ENCODE measurements at regions not wholly inside any gene's neighbourhood (a gene's known extent, or its start where the extent isn't known, plus 50 kb on each side); places are given as distances from the start of the nearest gene placed in this dataset.
"Not testable (repeated sequence)": the region's sequence is repeated elsewhere in the genome, so short reads cannot be mapped to it uniquely, and the experiment has no call there.

GRCh38 chr9:81824802-81825730, 103.2 kb upstream of the SPATA31D4 start:
- H3K4me3 Mint-ChIP-seq = no peak overlapping the region
- no peaks in the 10 kb centered on the region for H3K27me3 Mint-ChIP-seq
- no peak overlapping the region for H3K27ac Mint-ChIP-seq
- no peaks in the 10 kb centered on the region for H3K9me3 Mint-ChIP-seq
- no peaks in the 10 kb centered on the region for H3K4me1 Mint-ChIP-seq
- no peak for ATAC-seq
- no peak for DNase-seq

- H3K4me3 Mint-ChIP-seq = no peak overlapping the region
- no peak for ATAC-seq
- no peaks in the 10 kb centered on the region for H3K27me3 Mint-ChIP-seq
- no peaks in the 10 kb centered on the region for H3K9me3 Mint-ChIP-seq
- H3K4me1 Mint-ChIP-seq = no peaks in the 10 kb centered on the region
- DNase-seq = no peak
- no peak overlapping the region for H3K27ac Mint-ChIP-seq
Observed at GRCh38 chr9:81825846-81826516, 102.2 kb upstream of the SPATA31D4 start.

GRCh38 chr9:81826517-81826906, 101.7 kb upstream of the SPATA31D4 start:
- ATAC-seq (no peak), DNase-seq (no peak)
- no peak overlapping the region for H3K27ac Mint-ChIP-seq
- H3K27me3 Mint-ChIP-seq = no peaks in the 10 kb centered on the region
- no peaks in the 10 kb centered on the region for H3K4me1 Mint-ChIP-seq
- no peaks in the 10 kb centered on the region for H3K9me3 Mint-ChIP-seq
- H3K4me3 Mint-ChIP-seq = no peak overlapping the region

GRCh38 chr9:81827616-81828296, 100.5 kb upstream of the SPATA31D4 start:
- no peak for ATAC-seq
- no peak overlapping the region for H3K4me3 Mint-ChIP-seq
- no peaks in the 10 kb centered on the region for H3K27me3 Mint-ChIP-seq
- no peak overlapping the region for H3K27ac Mint-ChIP-seq
- no peaks in the 10 kb centered on the region for H3K4me1 Mint-ChIP-seq
- no peaks in the 10 kb centered on the region for H3K9me3 Mint-ChIP-seq
- DNase-seq = no peak

GRCh38 chr9:81829195-81829882, 98.9 kb upstream of the SPATA31D4 start:
- no peaks in the 10 kb centered on the region for H3K4me1 Mint-ChIP-seq
- H3K4me3 Mint-ChIP-seq = no peak overlapping the region
- no peaks in the 10 kb centered on the region for H3K27me3 Mint-ChIP-seq
- DNase-seq = no peak
- peak overlapping the region in 1 of 2 donors; percentile 31 for H3K27ac Mint-ChIP-seq
- H3K9me3 Mint-ChIP-seq = no peaks in the 10 kb centered on the region
- ATAC-seq = no peak

- not testable (repeated sequence) for H3K4me3 Mint-ChIP-seq, DNase-seq, H3K9me3 Mint-ChIP-seq, H3K27ac Mint-ChIP-seq, H3K27me3 Mint-ChIP-seq, ATAC-seq, H3K4me1 Mint-ChIP-seq
Observed at GRCh38 chr9:81830431-81830830, 97.8 kb upstream of the SPATA31D4 start.

GRCh38 chr9:81832571-81833285, 95.5 kb upstream of the SPATA31D4 start:
- Mint-ChIP-seq H3K4me1 (no peaks in the 10 kb centered on the region), H3K27me3 (no peaks in the 10 kb centered on the region), H3K9me3 (no peaks in the 10 kb centered on the region), H3K4me3 (no peak overlapping the region), H3K27ac (no peak overlapping the region)
- ATAC-seq (no peak), DNase-seq (no peak)

- ATAC-seq (no peak), DNase-seq (no peak)
- Mint-ChIP-seq H3K27me3 (no peaks in the 10 kb centered on the region), H3K9me3 (no peaks in the 10 kb centered on the region), H3K27ac (no peak overlapping the region), H3K4me3 (no peak overlapping the region), H3K4me1 (no peaks in the 10 kb centered on the region)
Observed at GRCh38 chr9:81833563-81834345, 94.5 kb upstream of the SPATA31D4 start.

GRCh38 chr9:81841333-81841732, 86.9 kb upstream of the SPATA31D4 start:
- no peak overlapping the region for H3K27ac Mint-ChIP-seq
- H3K9me3 Mint-ChIP-seq = no peaks in the 10 kb centered on the region
- ATAC-seq (no peak), DNase-seq (no peak)
- H3K27me3 Mint-ChIP-seq = no peaks in the 10 kb centered on the region
- no peaks in the 10 kb centered on the region for H3K4me1 Mint-ChIP-seq
- H3K4me3 Mint-ChIP-seq = no peak overlapping the region

GRCh38 chr9:81844131-81844567, 84.1 kb upstream of the SPATA31D4 start:
- DNase-seq = no peak
- Mint-ChIP-seq H3K27me3 (no peaks in the 10 kb centered on the region), H3K4me3 (no peak overlapping the region), H3K4me1 (no peaks in the 10 kb centered on the region), H3K9me3 (no peaks in the 10 kb centered on the region), H3K27ac (no peak overlapping the region)
- ATAC-seq = no peak

GRCh38 chr9:81847181-81847915, 80.9 kb upstream of the SPATA31D4 start:
- no peak for ATAC-seq
- H3K9me3 Mint-ChIP-seq = no peaks in the 10 kb centered on the region
- H3K27ac Mint-ChIP-seq = no peak overlapping the region
- no peak for DNase-seq
- H3K27me3 Mint-ChIP-seq = no peaks in the 10 kb centered on the region
- no peak overlapping the region for H3K4me3 Mint-ChIP-seq
- H3K4me1 Mint-ChIP-seq = no peaks in the 10 kb centered on the region

- Mint-ChIP-seq H3K9me3 (no peaks in the 10 kb centered on the region), H3K4me3 (no peak overlapping the region), H3K4me1 (no peaks in the 10 kb centered on the region), H3K27me3 (no peaks in the 10 kb centered on the region), H3K27ac (no peak overlapping the region)
- ATAC-seq = no peak
- DNase-seq = no peak
Observed at GRCh38 chr9:81848472-81848871, 79.8 kb upstream of the SPATA31D4 start.

GRCh38 chr9:81849631-81850259, 78.5 kb upstream of the SPATA31D4 start:
- H3K27ac Mint-ChIP-seq = no peak overlapping the region
- no peak for DNase-seq

More at GRCh38 chr9:81849631-81850259, 78.5 kb upstream of the SPATA31D4 start:
- H3K9me3 Mint-ChIP-seq = no peaks in the 10 kb centered on the region
- no peaks in the 10 kb centered on the region for H3K4me1 Mint-ChIP-seq
- H3K4me3 Mint-ChIP-seq = no peak overlapping the region
- no peaks in the 10 kb centered on the region for H3K27me3 Mint-ChIP-seq
- no peak for ATAC-seq
